Nephron (organoid): ENCODE measurements at regions not wholly inside any gene's neighbourhood (a gene's known extent, or its start where the extent isn't known, plus 50 kb on each side); places are given as distances from the start of the nearest gene placed in this dataset.

Experiments
- H3K27ac Mint-ChIP-seq, 3 experiments: 2 replicates each; pipeline ENCODE4 v1.8.0; 2020; ENCODE audit warnings: mixed read lengths in 3 of 3, mild to moderate bottlenecking in 2 of 3, moderate library complexity in 1 of 3
- H3K27me3 Mint-ChIP-seq: 2 replicates; pipeline ENCODE4 v1.8.0; 2021; ENCODE audit warnings: low read depth, mild to moderate bottlenecking, moderate library complexity, mixed read lengths
- H3K36me3 Mint-ChIP-seq: 2 replicates; pipeline ENCODE4 v1.8.0; 2020; ENCODE audit warnings: low read depth, mixed read lengths
- H3K4me1 Mint-ChIP-seq: 2 replicates; pipeline ENCODE4 v1.8.0; 2020; ENCODE audit warnings: mixed read lengths
- H3K4me3 Mint-ChIP-seq, 3 experiments: 2 replicates each; pipeline ENCODE4 v1.8.0; 2020; ENCODE audit warnings: mild to moderate bottlenecking in 3 of 3, mixed read lengths in 3 of 3, moderate library complexity in 2 of 3
- H3K9me3 Mint-ChIP-seq: 2 replicates; pipeline ENCODE4 v1.8.0; 2020; ENCODE audit warnings: mixed read lengths
- TF ChIP-seq, protein P1 (sequence below), 3 experiments: fragments of 200-600 bp; sonication (generic); IDR thresholded peaks; one replicate each; pipeline ENCODE4 v1.5.0; 2021; ENCODE audit warnings: antibody characterized with exemption in 3 of 3; ENCODE audit not compliant: unreplicated experiment in 3 of 3

DNA sequence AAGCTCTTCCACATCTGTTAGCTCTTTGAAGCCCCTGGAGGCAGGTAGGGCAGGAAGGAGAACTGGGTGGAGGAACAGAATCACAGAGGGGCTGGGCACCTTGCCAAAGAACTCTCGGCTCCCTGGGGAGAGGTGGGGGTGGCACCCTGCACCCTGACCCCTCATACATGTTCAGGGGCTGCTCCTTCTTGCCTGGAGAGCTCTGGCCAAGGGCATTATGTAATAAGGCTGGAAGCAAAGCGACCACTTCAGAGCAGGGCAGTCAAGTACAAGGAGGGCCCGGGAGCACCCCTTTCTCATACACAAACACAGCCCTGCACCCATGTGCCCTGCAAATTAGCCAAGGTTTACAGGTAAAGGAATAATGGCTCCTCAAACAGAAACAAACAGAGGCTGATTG lies 351.9 kb upstream of the TSHZ3 start:
- no peak overlapping the region for H3K27ac Mint-ChIP-seq
- TF ChIP-seq, protein P1, sequence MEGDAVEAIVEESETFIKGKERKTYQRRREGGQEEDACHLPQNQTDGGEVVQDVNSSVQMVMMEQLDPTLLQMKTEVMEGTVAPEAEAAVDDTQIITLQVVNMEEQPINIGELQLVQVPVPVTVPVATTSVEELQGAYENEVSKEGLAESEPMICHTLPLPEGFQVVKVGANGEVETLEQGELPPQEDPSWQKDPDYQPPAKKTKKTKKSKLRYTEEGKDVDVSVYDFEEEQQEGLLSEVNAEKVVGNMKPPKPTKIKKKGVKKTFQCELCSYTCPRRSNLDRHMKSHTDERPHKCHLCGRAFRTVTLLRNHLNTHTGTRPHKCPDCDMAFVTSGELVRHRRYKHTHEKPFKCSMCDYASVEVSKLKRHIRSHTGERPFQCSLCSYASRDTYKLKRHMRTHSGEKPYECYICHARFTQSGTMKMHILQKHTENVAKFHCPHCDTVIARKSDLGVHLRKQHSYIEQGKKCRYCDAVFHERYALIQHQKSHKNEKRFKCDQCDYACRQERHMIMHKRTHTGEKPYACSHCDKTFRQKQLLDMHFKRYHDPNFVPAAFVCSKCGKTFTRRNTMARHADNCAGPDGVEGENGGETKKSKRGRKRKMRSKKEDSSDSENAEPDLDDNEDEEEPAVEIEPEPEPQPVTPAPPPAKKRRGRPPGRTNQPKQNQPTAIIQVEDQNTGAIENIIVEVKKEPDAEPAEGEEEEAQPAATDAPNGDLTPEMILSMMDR (IDR thresholded peaks at IDR 0.05; ENCODE audit: unreplicated experiment in 3 of 3): no peak
- H3K4me1 Mint-ChIP-seq: peaks cover 10% of the 10 kb centered on the region
- H3K9me3 Mint-ChIP-seq: peaks cover 10% of the 10 kb centered on the region
- H3K4me3 Mint-ChIP-seq: no peak overlapping the region
- no peaks in the 10 kb centered on the region for H3K36me3 Mint-ChIP-seq
- H3K27me3 Mint-ChIP-seq: peaks cover 7% of the 10 kb centered on the region

- peaks cover 13% of the 10 kb centered on the region for H3K27me3 Mint-ChIP-seq
- H3K4me1 Mint-ChIP-seq: peaks cover 11% of the 10 kb centered on the region
- no peak overlapping the region for H3K4me3 Mint-ChIP-seq
- H3K9me3 Mint-ChIP-seq: peaks cover 10% of the 10 kb centered on the region
- H3K27ac Mint-ChIP-seq: no peak overlapping the region
- no peaks in the 10 kb centered on the region for H3K36me3 Mint-ChIP-seq
- TF ChIP-seq, protein P1 (IDR thresholded peaks at IDR 0.05; ENCODE audit: unreplicated experiment in 3 of 3): no peak
These were observed 356.4 kb upstream of the TSHZ3 start for GRCh38 chr19:31705656-31706055.

DNA sequence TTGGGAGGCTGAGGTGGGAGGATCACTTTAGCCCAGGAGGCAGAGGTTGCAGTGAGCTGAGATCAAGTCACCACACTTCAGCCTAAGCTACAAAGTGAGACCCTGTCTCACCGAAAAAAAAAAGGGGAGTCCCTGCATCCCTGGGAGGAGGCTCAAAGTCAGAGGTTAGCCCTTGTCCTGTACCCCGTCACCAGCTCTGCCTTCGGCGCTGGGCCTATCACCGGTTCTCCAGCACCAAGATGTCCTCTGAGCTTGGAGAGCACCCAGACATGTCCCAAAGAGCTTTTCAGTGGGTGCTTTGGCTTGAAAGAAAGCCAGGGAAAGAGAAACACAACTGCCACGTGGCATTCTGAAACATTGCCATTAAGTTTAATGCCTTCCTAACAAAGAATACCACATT lies 356.9 kb upstream of the TSHZ3 start:
- H3K36me3 Mint-ChIP-seq: no peaks in the 10 kb centered on the region
- no peak overlapping the region for H3K27ac Mint-ChIP-seq
- H3K4me1 Mint-ChIP-seq: peaks cover 11% of the 10 kb centered on the region
- TF ChIP-seq, protein P1 (IDR thresholded peaks at IDR 0.05; ENCODE audit: unreplicated experiment in 3 of 3): no peak
- peaks cover 10% of the 10 kb centered on the region for H3K9me3 Mint-ChIP-seq
- H3K4me3 Mint-ChIP-seq: no peak overlapping the region
- peaks cover 8% of the 10 kb centered on the region for H3K27me3 Mint-ChIP-seq

DNA sequence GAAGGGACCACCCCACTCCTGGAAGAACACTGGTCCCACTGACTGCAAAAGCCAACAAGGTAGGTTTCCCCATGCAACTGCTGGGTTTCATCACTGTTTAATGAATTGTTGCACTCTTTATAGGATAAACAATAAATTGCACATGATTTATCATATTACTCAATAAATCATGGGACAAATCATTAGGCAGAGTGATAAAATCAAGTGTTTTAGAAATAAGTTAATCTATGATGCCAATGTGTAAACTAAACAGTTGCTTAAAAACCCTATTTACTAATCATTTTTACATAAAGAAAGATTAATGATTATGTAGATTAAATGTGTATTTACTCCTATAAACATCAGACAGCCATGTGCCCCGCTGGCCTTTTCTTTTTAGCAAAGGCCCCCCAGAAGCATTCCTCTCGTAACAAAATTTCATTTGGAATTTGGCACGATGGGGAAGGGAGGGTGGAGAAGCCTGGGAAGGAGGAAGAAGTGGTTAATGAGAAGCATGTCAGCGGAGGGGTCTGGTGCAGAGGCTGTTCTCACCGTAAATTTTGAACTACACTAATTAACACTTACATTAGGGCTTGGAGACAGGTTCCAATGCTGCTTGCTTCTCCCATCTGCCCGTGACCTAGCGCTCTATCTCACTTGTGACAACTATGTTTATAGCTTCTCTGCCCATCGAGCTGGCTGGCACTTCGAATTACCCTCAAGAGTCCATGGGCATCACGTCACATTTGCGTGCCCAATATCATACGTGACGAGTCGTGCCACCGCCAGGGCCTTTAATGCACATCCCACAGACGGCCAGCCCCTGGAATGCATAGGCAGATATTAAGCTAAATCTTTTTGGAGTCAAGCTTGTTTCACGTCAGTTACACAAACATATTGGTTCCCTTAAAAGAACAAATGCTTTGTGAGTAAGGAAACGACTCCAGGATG lies 357.7 kb upstream of the TSHZ3 start:
- H3K27ac Mint-ChIP-seq: no peak overlapping the region
- no peaks in the 10 kb centered on the region for H3K36me3 Mint-ChIP-seq
- TF ChIP-seq, protein P1 (IDR thresholded peaks at IDR 0.05; ENCODE audit: unreplicated experiment in 3 of 3): no peak
- H3K4me1 Mint-ChIP-seq: peaks cover 11% of the 10 kb centered on the region
- no peak overlapping the region for H3K4me3 Mint-ChIP-seq
- H3K27me3 Mint-ChIP-seq: peaks cover 6% of the 10 kb centered on the region
- H3K9me3 Mint-ChIP-seq: peaks cover 6% of the 10 kb centered on the region

GRCh38 chr19:31708520-31708919 lies 359.3 kb upstream of the TSHZ3 start:
- Mint-ChIP-seq H3K36me3 (no peaks in the 10 kb centered on the region), H3K4me1 (peaks cover 11% of the 10 kb centered on the region), H3K27ac (no peak overlapping the region), H3K4me3 (no peak overlapping the region), H3K9me3 (no peaks in the 10 kb centered on the region), H3K27me3 (peaks cover 6% of the 10 kb centered on the region)
- TF ChIP-seq, protein P1 (IDR thresholded peaks at IDR 0.05; ENCODE audit: unreplicated experiment in 3 of 3): no peak

DNA sequence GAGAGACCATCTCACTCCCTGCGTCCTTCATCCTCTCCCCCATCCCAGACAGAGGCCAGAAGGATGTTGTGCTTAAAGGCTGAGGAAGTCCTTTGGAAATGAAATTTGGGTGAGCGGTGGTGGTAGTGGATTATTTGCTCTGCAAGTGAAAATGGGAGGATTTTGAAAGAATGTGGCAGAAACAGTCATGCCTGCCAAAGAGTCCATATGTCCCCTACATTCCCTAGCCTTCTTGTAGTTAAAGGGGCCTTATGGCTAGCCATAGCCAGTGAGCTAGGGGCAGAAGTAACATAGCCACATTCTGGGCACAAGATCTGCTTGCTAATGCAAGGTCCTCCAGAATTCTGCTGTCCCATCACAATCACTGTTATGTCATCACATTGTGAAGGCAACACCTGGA lies 360.2 kb upstream of the TSHZ3 start:
- no peaks in the 10 kb centered on the region for H3K9me3 Mint-ChIP-seq
- H3K27ac Mint-ChIP-seq: no peak overlapping the region
- peaks cover 6% of the 10 kb centered on the region for H3K27me3 Mint-ChIP-seq
- TF ChIP-seq, protein P1 (IDR thresholded peaks at IDR 0.05; ENCODE audit: unreplicated experiment in 3 of 3): no peak
- H3K4me1 Mint-ChIP-seq: peaks cover 11% of the 10 kb centered on the region
- no peak overlapping the region for H3K4me3 Mint-ChIP-seq
- no peaks in the 10 kb centered on the region for H3K36me3 Mint-ChIP-seq
